Liver (tissue), 8 donors: ENCODE measurements at regions not wholly inside any gene's neighbourhood (a gene's known extent, or its start where the extent isn't known, plus 50 kb on each side); places are given as distances from the start of the nearest gene placed in this dataset.

Experiments used
- DNase-seq: peaks from one replicate; pipeline ENCODE4 v3.0.0-alpha.2; 2017; ENCODE audit warnings: low spot score
- H3K27ac ChIP-seq, 2 donors: one replicate each; pipeline ENCODE4 v1.7.0; 2013; ENCODE audit warnings: inconsistent platforms in 2 of 2, low read length in 2 of 2, control low read depth in 1 of 2, low read depth in 1 of 2, mild to moderate bottlenecking in 1 of 2
- H3K27me3 ChIP-seq, 4 donors: one replicate each; pipeline versions ENCODE4 v1.6.1 to v1.7.0; 2013; ENCODE audit warnings: low read length in 3 of 4, inconsistent platforms in 1 of 4, mild to moderate bottlenecking in 1 of 4, moderate library complexity in 1 of 4; ENCODE audit not compliant: control insufficient read depth in 4 of 4, insufficient read depth in 4 of 4
- H3K36me3 ChIP-seq, 4 donors: one replicate each; pipeline versions ENCODE4 v1.6.1 to v1.7.0; 2013; ENCODE audit warnings: low read length in 3 of 4, mild to moderate bottlenecking in 3 of 4, low read depth in 1 of 4, moderate library complexity in 1 of 4; ENCODE audit not compliant: control insufficient read depth in 4 of 4, insufficient read depth in 3 of 4
- H3K4me1 ChIP-seq, 4 donors: one replicate each; pipeline versions ENCODE4 v1.6.1 to v1.7.0; 2013; ENCODE audit warnings: low read length in 3 of 4, mild to moderate bottlenecking in 3 of 4, moderate library complexity in 1 of 4; ENCODE audit not compliant: control insufficient read depth in 4 of 4, insufficient read depth in 4 of 4
- H3K4me3 ChIP-seq, 3 donors: one replicate each; pipeline versions ENCODE4 v1.6.1 to v1.7.0; 2013; ENCODE audit warnings: low read length in 3 of 3, control low read depth in 1 of 3, low read depth in 1 of 3, mild to moderate bottlenecking in 1 of 3
- H3K9ac ChIP-seq, 2 donors: one replicate each; pipeline ENCODE4 v1.7.0; 2013; ENCODE audit warnings: low read length in 2 of 2, mild to moderate bottlenecking in 2 of 2, moderate library complexity in 2 of 2, control low read depth in 1 of 2, low read depth in 1 of 2
- H3K9me3 ChIP-seq, 4 donors: one replicate each; pipeline versions ENCODE4 v1.6.1 to v1.7.0; 2013; ENCODE audit warnings: low read length in 3 of 4; ENCODE audit not compliant: control insufficient read depth in 4 of 4
- ATF3 ChIP-seq: IDR thresholded peaks from 2 replicates; pipeline ENCODE4 v1.6.1; 2016; ENCODE audit warnings: antibody characterized with exemption
- FOXA2 ChIP-seq: IDR thresholded peaks from 2 replicates; pipeline ENCODE4 v1.6.1; 2016; ENCODE audit warnings: antibody characterized with exemption
- HNF4A ChIP-seq, 2 donors: conservative IDR thresholded peaks; 2 replicates each; pipeline ENCODE4 v1.6.1; 2016; ENCODE audit warnings: antibody characterized with exemption in 2 of 2, mild to moderate bottlenecking in 2 of 2
- HNF4G ChIP-seq: IDR thresholded peaks from 2 replicates; pipeline ENCODE4 v1.6.1; 2016; ENCODE audit warnings: antibody characterized with exemption
- NR2F2 ChIP-seq: IDR thresholded peaks from 2 replicates; pipeline ENCODE4 v1.6.1; 2016; ENCODE audit warnings: antibody characterized with exemption
- RAD21 ChIP-seq, 2 donors: IDR thresholded peaks; 2 replicates each; pipeline ENCODE4 v1.6.1; 2016; ENCODE audit warnings: antibody characterized with exemption in 2 of 2, mild to moderate bottlenecking in 2 of 2
- SP1 ChIP-seq: IDR thresholded peaks from 2 replicates; pipeline ENCODE4 v1.6.1; 2018; ENCODE audit warnings: antibody characterized with exemption, mild to moderate bottlenecking
- TAF1 ChIP-seq: conservative IDR thresholded peaks from 2 replicates; pipeline ENCODE4 v1.6.1; 2016; ENCODE audit warnings: antibody characterized with exemption, mild to moderate bottlenecking
- YY1 ChIP-seq: IDR thresholded peaks from 2 replicates; pipeline ENCODE4 v1.6.1; 2016; ENCODE audit warnings: antibody characterized with exemption, mild to moderate bottlenecking
- WGBS: extraction: QIAGEN DNeasy Blood & Tissue Kit; methylation state at CpG from one replicate; pipeline ENCODE4 v1.1.7; 2013; 5-methylcytosine and 5-hydroxymethylcytosine counted together
- TF ChIP-seq, protein P1 (sequence below): IDR thresholded peaks from 2 replicates; pipeline ENCODE4 v1.6.1; 2016; ENCODE audit warnings: antibody characterized with exemption, mild to moderate bottlenecking
- TF ChIP-seq, protein P2 (sequence below): IDR thresholded peaks from 2 replicates; pipeline ENCODE4 v1.6.1; 2016; ENCODE audit warnings: antibody characterized with exemption
- TF ChIP-seq, protein P3 (sequence below): fragments of 150-350 bp; IDR thresholded peaks from 2 replicates; pipeline ENCODE4 v1.5.1; 2017; ENCODE audit warnings: improper control_type of control experiment, low read depth, low read length; ENCODE audit not compliant: missing input control
- donor health status: healthy.
- donor health status: healthy.
- donor health status: healthy.
- donor health status: healthy.
- donor health status: healthy.

DNA sequence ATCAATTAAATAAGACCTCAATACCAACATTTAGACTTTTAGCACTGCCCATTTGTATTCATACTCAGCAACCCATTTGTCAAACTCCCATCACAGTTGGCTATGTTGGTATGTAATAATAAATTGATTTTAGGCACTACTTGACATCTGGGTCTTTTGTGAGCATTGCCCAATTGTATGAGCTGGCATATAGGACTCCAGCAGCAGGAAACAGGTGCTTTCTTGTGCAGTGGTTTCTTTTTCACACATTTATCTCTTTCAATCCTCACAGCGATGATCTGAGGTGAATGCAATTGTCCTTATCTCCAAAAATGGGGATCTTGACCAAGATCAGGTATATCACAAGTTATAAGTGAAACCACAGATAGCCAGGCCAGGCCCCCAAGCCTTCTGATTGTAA lies 96.9 kb upstream of the OXGR1 start:
- no peak overlapping the region for H3K4me3 ChIP-seq
- TF ChIP-seq, protein P1, sequence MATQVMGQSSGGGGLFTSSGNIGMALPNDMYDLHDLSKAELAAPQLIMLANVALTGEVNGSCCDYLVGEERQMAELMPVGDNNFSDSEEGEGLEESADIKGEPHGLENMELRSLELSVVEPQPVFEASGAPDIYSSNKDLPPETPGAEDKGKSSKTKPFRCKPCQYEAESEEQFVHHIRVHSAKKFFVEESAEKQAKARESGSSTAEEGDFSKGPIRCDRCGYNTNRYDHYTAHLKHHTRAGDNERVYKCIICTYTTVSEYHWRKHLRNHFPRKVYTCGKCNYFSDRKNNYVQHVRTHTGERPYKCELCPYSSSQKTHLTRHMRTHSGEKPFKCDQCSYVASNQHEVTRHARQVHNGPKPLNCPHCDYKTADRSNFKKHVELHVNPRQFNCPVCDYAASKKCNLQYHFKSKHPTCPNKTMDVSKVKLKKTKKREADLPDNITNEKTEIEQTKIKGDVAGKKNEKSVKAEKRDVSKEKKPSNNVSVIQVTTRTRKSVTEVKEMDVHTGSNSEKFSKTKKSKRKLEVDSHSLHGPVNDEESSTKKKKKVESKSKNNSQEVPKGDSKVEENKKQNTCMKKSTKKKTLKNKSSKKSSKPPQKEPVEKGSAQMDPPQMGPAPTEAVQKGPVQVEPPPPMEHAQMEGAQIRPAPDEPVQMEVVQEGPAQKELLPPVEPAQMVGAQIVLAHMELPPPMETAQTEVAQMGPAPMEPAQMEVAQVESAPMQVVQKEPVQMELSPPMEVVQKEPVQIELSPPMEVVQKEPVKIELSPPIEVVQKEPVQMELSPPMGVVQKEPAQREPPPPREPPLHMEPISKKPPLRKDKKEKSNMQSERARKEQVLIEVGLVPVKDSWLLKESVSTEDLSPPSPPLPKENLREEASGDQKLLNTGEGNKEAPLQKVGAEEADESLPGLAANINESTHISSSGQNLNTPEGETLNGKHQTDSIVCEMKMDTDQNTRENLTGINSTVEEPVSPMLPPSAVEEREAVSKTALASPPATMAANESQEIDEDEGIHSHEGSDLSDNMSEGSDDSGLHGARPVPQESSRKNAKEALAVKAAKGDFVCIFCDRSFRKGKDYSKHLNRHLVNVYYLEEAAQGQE = no peak
- TF ChIP-seq NR2F2 = no peak
- H3K27me3 ChIP-seq = no peaks in the 10 kb centered on the region
- 81% methylated on average over 1 of the region's 1 CpG for WGBS
- H3K36me3 ChIP-seq = no peaks in the 10 kb centered on the region
- no peaks in the 10 kb centered on the region for H3K9me3 ChIP-seq
- DNase-seq = no peak
- no peaks in the 10 kb centered on the region for H3K4me1 ChIP-seq
- no peak overlapping the region for H3K27ac ChIP-seq
- H3K9ac ChIP-seq = no peak overlapping the region

DNA sequence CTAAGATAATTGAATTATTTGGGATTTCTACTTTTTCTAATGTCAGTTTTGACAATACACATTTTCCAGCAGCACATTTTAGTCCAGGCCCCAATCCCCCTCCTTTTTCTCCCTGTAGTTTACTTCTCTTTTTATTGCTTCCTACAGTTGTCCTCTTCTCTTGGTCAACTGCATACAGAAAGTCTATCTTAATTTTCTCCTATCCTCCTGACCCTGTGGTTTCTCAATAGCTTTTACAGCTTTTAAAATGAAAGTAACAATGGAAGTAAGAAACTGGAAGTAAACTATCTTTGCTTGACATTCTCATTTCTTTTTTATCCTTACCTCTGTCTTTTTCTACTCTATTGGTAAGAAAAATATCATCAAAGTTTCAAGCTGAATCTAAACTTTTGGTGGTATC lies 106.5 kb upstream of the OXGR1 start:
- no peak overlapping the region for H3K27ac ChIP-seq
- no peak for TF ChIP-seq HNF4A (conservative IDR thresholded peaks at IDR 0.05)
- no peak for TF ChIP-seq SP1
- no peak for TF ChIP-seq HNF4G
- TF ChIP-seq YY1 = no peak
- TF ChIP-seq ATF3 = no peak
- TF ChIP-seq TAF1 = no peak
- TF ChIP-seq RAD21 (IDR thresholded peaks at IDR 0.05) = no peak
- TF ChIP-seq, protein P2, sequence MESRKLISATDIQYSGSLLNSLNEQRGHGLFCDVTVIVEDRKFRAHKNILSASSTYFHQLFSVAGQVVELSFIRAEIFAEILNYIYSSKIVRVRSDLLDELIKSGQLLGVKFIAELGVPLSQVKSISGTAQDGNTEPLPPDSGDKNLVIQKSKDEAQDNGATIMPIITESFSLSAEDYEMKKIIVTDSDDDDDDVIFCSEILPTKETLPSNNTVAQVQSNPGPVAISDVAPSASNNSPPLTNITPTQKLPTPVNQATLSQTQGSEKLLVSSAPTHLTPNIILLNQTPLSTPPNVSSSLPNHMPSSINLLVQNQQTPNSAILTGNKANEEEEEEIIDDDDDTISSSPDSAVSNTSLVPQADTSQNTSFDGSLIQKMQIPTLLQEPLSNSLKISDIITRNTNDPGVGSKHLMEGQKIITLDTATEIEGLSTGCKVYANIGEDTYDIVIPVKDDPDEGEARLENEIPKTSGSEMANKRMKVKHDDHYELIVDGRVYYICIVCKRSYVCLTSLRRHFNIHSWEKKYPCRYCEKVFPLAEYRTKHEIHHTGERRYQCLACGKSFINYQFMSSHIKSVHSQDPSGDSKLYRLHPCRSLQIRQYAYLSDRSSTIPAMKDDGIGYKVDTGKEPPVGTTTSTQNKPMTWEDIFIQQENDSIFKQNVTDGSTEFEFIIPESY = no peak
- TF ChIP-seq, protein P3, sequence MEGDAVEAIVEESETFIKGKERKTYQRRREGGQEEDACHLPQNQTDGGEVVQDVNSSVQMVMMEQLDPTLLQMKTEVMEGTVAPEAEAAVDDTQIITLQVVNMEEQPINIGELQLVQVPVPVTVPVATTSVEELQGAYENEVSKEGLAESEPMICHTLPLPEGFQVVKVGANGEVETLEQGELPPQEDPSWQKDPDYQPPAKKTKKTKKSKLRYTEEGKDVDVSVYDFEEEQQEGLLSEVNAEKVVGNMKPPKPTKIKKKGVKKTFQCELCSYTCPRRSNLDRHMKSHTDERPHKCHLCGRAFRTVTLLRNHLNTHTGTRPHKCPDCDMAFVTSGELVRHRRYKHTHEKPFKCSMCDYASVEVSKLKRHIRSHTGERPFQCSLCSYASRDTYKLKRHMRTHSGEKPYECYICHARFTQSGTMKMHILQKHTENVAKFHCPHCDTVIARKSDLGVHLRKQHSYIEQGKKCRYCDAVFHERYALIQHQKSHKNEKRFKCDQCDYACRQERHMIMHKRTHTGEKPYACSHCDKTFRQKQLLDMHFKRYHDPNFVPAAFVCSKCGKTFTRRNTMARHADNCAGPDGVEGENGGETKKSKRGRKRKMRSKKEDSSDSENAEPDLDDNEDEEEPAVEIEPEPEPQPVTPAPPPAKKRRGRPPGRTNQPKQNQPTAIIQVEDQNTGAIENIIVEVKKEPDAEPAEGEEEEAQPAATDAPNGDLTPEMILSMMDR = no peak
- TF ChIP-seq, protein P1 = no peak
- no peak for TF ChIP-seq FOXA2
- H3K27me3 ChIP-seq = no peaks in the 10 kb centered on the region

More for the DNA sequence above, 106.5 kb upstream of the OXGR1 start:
- H3K4me1 ChIP-seq = no peaks in the 10 kb centered on the region
- no peaks in the 10 kb centered on the region for H3K9me3 ChIP-seq
- no peak for DNase-seq
- no peaks in the 10 kb centered on the region for H3K36me3 ChIP-seq
- H3K4me3 ChIP-seq = no peak overlapping the region
- no peak overlapping the region for H3K9ac ChIP-seq
